Neural cell (in vitro differentiated cells): ENCODE measurements at regions not wholly inside any gene's neighbourhood (a gene's known extent, or its start where the extent isn't known, plus 50 kb on each side); places are given as distances from the start of the nearest gene placed in this dataset.

ENCODE experiments used
- H2AFZ ChIP-seq: fragments of 200-600, 300-800 bp; sonication (generic), shearing (Covaris generic); 2 replicates; pipeline ENCODE4 v1.6.0; 2014; ENCODE audit warnings: low read depth, mild to moderate bottlenecking, antibody characterized with exemption, low read length, moderate library complexity
- H3F3A ChIP-seq: fragments of 200-600 bp; shearing (Covaris generic); 2 replicates; pipeline ENCODE4 v1.6.1; 2016; ENCODE audit warnings: mild to moderate bottlenecking, moderate library complexity, mixed read lengths, antibody characterized with exemption, low read length; ENCODE audit not compliant: insufficient read depth, poor library complexity, severe bottlenecking
- H3K27ac ChIP-seq: fragments of 200-600, 300-800 bp; sonication (generic), shearing (Covaris generic); 2 replicates; pipeline ENCODE4 v1.5.1; 2014; ENCODE audit warnings: mild to moderate bottlenecking, low read length, moderate library complexity
- H3K27me3 ChIP-seq: fragments of 300-800, 200-600 bp; sonication (generic), shearing (Covaris generic); 2 replicates; pipeline ENCODE4 v1.6.0; 2014; ENCODE audit warnings: mild to moderate bottlenecking, low read depth, low read length, moderate library complexity; ENCODE audit not compliant: insufficient read depth
- H3K36me3 ChIP-seq: fragments of 300-800, 200-600 bp; sonication (generic), shearing (Covaris generic); 2 replicates; pipeline ENCODE4 v1.5.1; 2014; ENCODE audit warnings: mild to moderate bottlenecking, antibody characterized with exemption, low read length, moderate library complexity; ENCODE audit not compliant: insufficient read depth
- H3K4me2 ChIP-seq: fragments of 300-800, 200-600 bp; sonication (generic), shearing (Covaris generic); 2 replicates; pipeline ENCODE4 v1.6.0; 2014; ENCODE audit warnings: mild to moderate bottlenecking, low read length
- H3K4me3 ChIP-seq: fragments of 300-800, 200-600 bp; sonication (generic), shearing (Covaris generic); 2 replicates; pipeline ENCODE4 v1.5.1; 2014; ENCODE audit warnings: mild to moderate bottlenecking, low read length, moderate library complexity
- H3K79me2 ChIP-seq: fragments of 200-600 bp; shearing (Covaris generic); replicated peaks from 2 replicates; pipeline ENCODE4 v1.6.0; 2014; ENCODE audit warnings: mild to moderate bottlenecking, low read length, moderate library complexity; ENCODE audit not compliant: insufficient read depth
- H3K9ac ChIP-seq: fragments of 300-800, 200-600 bp; sonication (generic), shearing (Covaris generic); 2 replicates; pipeline ENCODE4 v1.6.1; 2016; ENCODE audit warnings: mild to moderate bottlenecking, low read length, mixed read lengths
- H3K9me2 ChIP-seq: fragments of 200-600 bp; shearing (Covaris generic); 2 replicates; pipeline ENCODE4 v1.6.1; 2016; ENCODE audit warnings: mild to moderate bottlenecking, low read length, mixed read lengths; ENCODE audit not compliant: insufficient read depth
- H3K9me3 ChIP-seq: fragments of 200-600, 300-800 bp; sonication (generic), shearing (Covaris generic); 2 replicates; pipeline ENCODE4 v1.6.1; 2016; ENCODE audit warnings: mild to moderate bottlenecking, mixed run types, low read length, moderate library complexity, mixed read lengths
- H4K20me1 ChIP-seq: fragments of 200-600 bp; shearing (Covaris generic); 2 replicates; pipeline ENCODE4 v1.6.1; 2016; ENCODE audit warnings: mild to moderate bottlenecking, mixed run types; ENCODE audit not compliant: insufficient read depth
- CTCF ChIP-seq: fragments of 450-650 bp; IDR thresholded peaks from 2 replicates; pipeline ENCODE4 v1.5.1; 2014; ENCODE audit warnings: antibody characterized with exemption, mild to moderate bottlenecking, moderate library complexity; ENCODE audit not compliant: poor library complexity, severe bottlenecking
- EP300 ChIP-seq: fragments of 450-650 bp; conservative IDR thresholded peaks from 2 replicates; pipeline ENCODE4 v1.6.1; 2014; ENCODE audit warnings: antibody characterized with exemption, mild to moderate bottlenecking, moderate library complexity; ENCODE audit not compliant: poor library complexity, severe bottlenecking
- EZH2 ChIP-seq: fragments of 200-600, 300-800 bp; shearing (Covaris generic), sonication (generic); IDR thresholded peaks from 2 replicates; pipeline ENCODE4 v1.6.1; 2014; ENCODE audit warnings: antibody characterized with exemption, low read length, borderline replicate concordance, mild to moderate bottlenecking; ENCODE audit not compliant: insufficient read depth, poor library complexity, severe bottlenecking
- MXI1 ChIP-seq: fragments of 450-650 bp; conservative IDR thresholded peaks from 2 replicates; pipeline ENCODE4 v1.6.1; 2014; ENCODE audit warnings: antibody characterized with exemption, mild to moderate bottlenecking; ENCODE audit not compliant: poor library complexity, severe bottlenecking
- POLR2AphosphoS5 ChIP-seq: IDR thresholded peaks from 2 replicates; pipeline ENCODE4 v1.6.1; 2012
- RAD21 ChIP-seq: fragments of 450-650 bp; conservative IDR thresholded peaks from 2 replicates; pipeline ENCODE4 v1.6.1; 2014; ENCODE audit warnings: antibody characterized with exemption, mild to moderate bottlenecking, moderate library complexity
- REST ChIP-seq: IDR thresholded peaks from 2 replicates; pipeline ENCODE4 v1.6.1; 2012; ENCODE audit warnings: borderline replicate concordance
- SMC3 ChIP-seq: fragments of 450-650 bp; conservative IDR thresholded peaks from 2 replicates; pipeline ENCODE4 v1.6.1; 2014; ENCODE audit warnings: antibody characterized with exemption, mild to moderate bottlenecking, moderate library complexity; ENCODE audit not compliant: poor library complexity
- TAF1 ChIP-seq: IDR thresholded peaks from 2 replicates; pipeline ENCODE4 v1.6.1; 2012; ENCODE audit warnings: low read depth

GRCh38 chr2:187769437-187769836 lies 215.2 kb upstream of the TFPI start:
- TF ChIP-seq EP300 (no peak), EZH2 (no peak)
- no peaks in the 10 kb centered on the region for H4K20me1 ChIP-seq
- no peak overlapping the region for H3K9ac ChIP-seq
- H3F3A ChIP-seq, result no peaks in the 10 kb centered on the region
- H3K27ac ChIP-seq, result no peak overlapping the region
- H3K79me2 ChIP-seq, result no peaks in the 10 kb centered on the region
- no peak overlapping the region for H2AFZ ChIP-seq
- H3K9me2 ChIP-seq, result no peaks in the 10 kb centered on the region
- H3K36me3 ChIP-seq, result no peaks in the 10 kb centered on the region
- H3K27me3 ChIP-seq, result no peaks in the 10 kb centered on the region
- no peaks in the 10 kb centered on the region for H3K9me3 ChIP-seq
- no peak overlapping the region for H3K4me3 ChIP-seq
- no peak overlapping the region for H3K4me2 ChIP-seq

- Histone ChIP-seq H3F3A (no peaks in the 10 kb centered on the region), H2AFZ (no peak overlapping the region), H3K27me3 (no peaks in the 10 kb centered on the region), H3K9ac (no peak overlapping the region), H3K9me2 (no peaks in the 10 kb centered on the region), H3K27ac (no peak overlapping the region), H3K36me3 (no peaks in the 10 kb centered on the region), H3K79me2 (no peaks in the 10 kb centered on the region), H4K20me1 (no peaks in the 10 kb centered on the region), H3K4me3 (no peak overlapping the region), H3K4me2 (no peak overlapping the region), H3K9me3 (no peaks in the 10 kb centered on the region)
- TF ChIP-seq MXI1 (no peak), REST (no peak), EZH2 (no peak), TAF1 (no peak), POLR2AphosphoS5 (no peak), EP300 (no peak), CTCF (no peak), RAD21 (no peak), SMC3 (no peak)
Measured at GRCh38 chr2:187774551-187775071, 220.4 kb upstream of the TFPI start.

GRCh38 chr2:187775196-187775595 lies 221.0 kb upstream of the TFPI start:
- Histone ChIP-seq H3K4me3 (no peak overlapping the region), H3K9me3 (no peaks in the 10 kb centered on the region)

More at GRCh38 chr2:187775196-187775595, 221.0 kb upstream of the TFPI start:
- Histone ChIP-seq H4K20me1 (no peaks in the 10 kb centered on the region), H3K4me2 (no peak overlapping the region), H3K36me3 (no peaks in the 10 kb centered on the region), H3K9me2 (no peaks in the 10 kb centered on the region), H3K79me2 (no peaks in the 10 kb centered on the region), H3K27me3 (no peaks in the 10 kb centered on the region), H3K27ac (no peak overlapping the region), H3F3A (no peaks in the 10 kb centered on the region), H2AFZ (no peak overlapping the region), H3K9ac (no peak overlapping the region)
- TF ChIP-seq EZH2 (no peak), SMC3 (no peak), POLR2AphosphoS5 (no peak), CTCF (no peak)
